ENCODE measurements at regions not wholly inside any gene's neighbourhood (a gene's known extent, or its start where the extent isn't known, plus 50 kb on each side); places are given as distances from the start of the nearest gene placed in this dataset.

GRCh38 chr10:111967116-111967515, 216.4 kb downstream of the GPAM start:
- Histone ChIP-seq H3K36me3 (no peaks in the 10 kb centered on the region), H3K4me1 (no peaks in the 10 kb centered on the region), H3K4me3 (no peak overlapping the region), H3K27me3 (no peaks in the 10 kb centered on the region), H3K27ac (no peak overlapping the region), H3K9me3 (no peaks in the 10 kb centered on the region)
- ATAC-seq (ENCODE audit: low FRiP score in 2 of 2) (no peak), DNase-seq (no peak)
- TF ChIP-seq EP300 (IDR thresholded peaks at IDR 0.05) (no peak), POLR2A (IDR thresholded peaks at IDR 0.05) (no peak), CTCF (IDR thresholded peaks at IDR 0.05) (no peak), POLR2AphosphoS5 (IDR thresholded peaks at IDR 0.05) (no peak)
- 82 to 88% methylated on average over 1 of the region's 1 CpG for WGBS, 2 donors

- TF ChIP-seq CTCF (IDR thresholded peaks at IDR 0.05) (no peak), EP300 (IDR thresholded peaks at IDR 0.05) (no peak), POLR2A (IDR thresholded peaks at IDR 0.05) (no peak), POLR2AphosphoS5 (IDR thresholded peaks at IDR 0.05) (no peak)
- no peaks in the 10 kb centered on the region for H3K4me1 ChIP-seq
- H3K9me3 ChIP-seq, result no peaks in the 10 kb centered on the region
- WGBS, 2 donors, result 95 to 96% methylated on average over 2 of the region's 2 CpGs
- H3K27ac ChIP-seq, result no peak overlapping the region
- no peaks in the 10 kb centered on the region for H3K27me3 ChIP-seq
- no peaks in the 10 kb centered on the region for H3K36me3 ChIP-seq
- no peak overlapping the region for H3K4me3 ChIP-seq
- ATAC-seq (ENCODE audit: low FRiP score in 2 of 2) (no peak), DNase-seq (no peak)
These were observed 216.0 kb downstream of the GPAM start for GRCh38 chr10:111967547-111967946.

GRCh38 chr10:111968647-111969046, 214.9 kb downstream of the GPAM start:
- Histone ChIP-seq H3K27ac (no peak overlapping the region), H3K4me3 (no peak overlapping the region), H3K27me3 (no peaks in the 10 kb centered on the region), H3K9me3 (no peaks in the 10 kb centered on the region), H3K36me3 (no peaks in the 10 kb centered on the region), H3K4me1 (no peaks in the 10 kb centered on the region)
- TF ChIP-seq POLR2AphosphoS5 (IDR thresholded peaks at IDR 0.05), result no peak
- no peak for TF ChIP-seq POLR2A (IDR thresholded peaks at IDR 0.05)
- no peak for TF ChIP-seq EP300 (IDR thresholded peaks at IDR 0.05)
- no peak for TF ChIP-seq CTCF (IDR thresholded peaks at IDR 0.05)
- ATAC-seq (ENCODE audit: low FRiP score in 2 of 2) (no peak), DNase-seq (no peak)
- WGBS, 2 donors, result 69 to 83% methylated on average over 3 of the region's 3 CpGs

GRCh38 chr10:111970111-111970510, 213.5 kb downstream of the GPAM start:
- DNase-seq, result no peak
- TF ChIP-seq EP300 (IDR thresholded peaks at IDR 0.05) (no peak), CTCF (IDR thresholded peaks at IDR 0.05) (no peak), POLR2AphosphoS5 (IDR thresholded peaks at IDR 0.05) (no peak), POLR2A (IDR thresholded peaks at IDR 0.05) (no peak)
- Histone ChIP-seq H3K9me3 (no peaks in the 10 kb centered on the region), H3K27me3 (no peaks in the 10 kb centered on the region), H3K4me1 (no peaks in the 10 kb centered on the region), H3K27ac (no peak overlapping the region), H3K4me3 (no peak overlapping the region), H3K36me3 (no peaks in the 10 kb centered on the region)
- no peak for ATAC-seq (ENCODE audit: low FRiP score in 2 of 2)
- 89 to 92% methylated on average over 5 of the region's 5 CpGs for WGBS, 2 donors

GRCh38 chr10:111972109-111972508, 211.5 kb downstream of the GPAM start:
- ATAC-seq (ENCODE audit: low FRiP score in 2 of 2) (no peak), DNase-seq (no peak)
- 73 to 92% methylated on average over 4 to 5 of the region's 5 CpGs for WGBS, 2 donors
- Histone ChIP-seq H3K4me3 (no peak overlapping the region), H3K9me3 (no peaks in the 10 kb centered on the region), H3K4me1 (no peaks in the 10 kb centered on the region), H3K36me3 (no peaks in the 10 kb centered on the region), H3K27me3 (no peaks in the 10 kb centered on the region), H3K27ac (no peak overlapping the region)
- no peak for TF ChIP-seq POLR2AphosphoS5 (IDR thresholded peaks at IDR 0.05)
- no peak for TF ChIP-seq EP300 (IDR thresholded peaks at IDR 0.05)

Measured in upper lobe of left lung (tissue), 6 donors.